ENCODE measurements at regions not wholly inside any gene's neighbourhood (a gene's known extent, or its start where the extent isn't known, plus 50 kb on each side); places are given as distances from the start of the nearest gene placed in this dataset.

DNA sequence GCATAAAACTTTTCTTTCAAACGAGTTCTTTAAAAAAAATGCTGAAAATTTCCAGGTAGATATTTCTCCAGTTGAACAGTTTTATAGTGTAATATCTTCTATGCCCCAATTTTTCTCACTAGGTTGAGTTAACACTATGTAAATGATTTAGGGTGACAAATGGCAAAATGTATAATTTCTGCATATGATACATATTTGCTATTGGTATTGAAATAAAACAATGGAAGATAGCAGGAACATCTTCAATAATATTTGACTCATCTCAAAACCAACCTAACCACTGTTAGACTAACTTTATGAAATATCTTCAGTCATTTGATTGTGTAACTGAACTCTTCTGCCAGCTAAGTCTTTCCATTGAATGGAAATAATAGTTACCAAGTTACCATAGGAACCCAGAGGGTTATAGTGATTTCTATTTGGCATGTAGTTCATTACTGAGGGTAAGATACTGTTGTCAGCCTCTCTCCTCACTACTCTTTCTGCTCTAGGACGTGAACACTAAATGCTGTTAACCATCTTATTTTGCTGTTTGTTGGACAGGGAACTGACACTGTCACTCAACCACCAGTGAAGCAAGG is 824.7 kb upstream of the NECTIN3 start (continued):
- TF ChIP-seq, protein P1, sequence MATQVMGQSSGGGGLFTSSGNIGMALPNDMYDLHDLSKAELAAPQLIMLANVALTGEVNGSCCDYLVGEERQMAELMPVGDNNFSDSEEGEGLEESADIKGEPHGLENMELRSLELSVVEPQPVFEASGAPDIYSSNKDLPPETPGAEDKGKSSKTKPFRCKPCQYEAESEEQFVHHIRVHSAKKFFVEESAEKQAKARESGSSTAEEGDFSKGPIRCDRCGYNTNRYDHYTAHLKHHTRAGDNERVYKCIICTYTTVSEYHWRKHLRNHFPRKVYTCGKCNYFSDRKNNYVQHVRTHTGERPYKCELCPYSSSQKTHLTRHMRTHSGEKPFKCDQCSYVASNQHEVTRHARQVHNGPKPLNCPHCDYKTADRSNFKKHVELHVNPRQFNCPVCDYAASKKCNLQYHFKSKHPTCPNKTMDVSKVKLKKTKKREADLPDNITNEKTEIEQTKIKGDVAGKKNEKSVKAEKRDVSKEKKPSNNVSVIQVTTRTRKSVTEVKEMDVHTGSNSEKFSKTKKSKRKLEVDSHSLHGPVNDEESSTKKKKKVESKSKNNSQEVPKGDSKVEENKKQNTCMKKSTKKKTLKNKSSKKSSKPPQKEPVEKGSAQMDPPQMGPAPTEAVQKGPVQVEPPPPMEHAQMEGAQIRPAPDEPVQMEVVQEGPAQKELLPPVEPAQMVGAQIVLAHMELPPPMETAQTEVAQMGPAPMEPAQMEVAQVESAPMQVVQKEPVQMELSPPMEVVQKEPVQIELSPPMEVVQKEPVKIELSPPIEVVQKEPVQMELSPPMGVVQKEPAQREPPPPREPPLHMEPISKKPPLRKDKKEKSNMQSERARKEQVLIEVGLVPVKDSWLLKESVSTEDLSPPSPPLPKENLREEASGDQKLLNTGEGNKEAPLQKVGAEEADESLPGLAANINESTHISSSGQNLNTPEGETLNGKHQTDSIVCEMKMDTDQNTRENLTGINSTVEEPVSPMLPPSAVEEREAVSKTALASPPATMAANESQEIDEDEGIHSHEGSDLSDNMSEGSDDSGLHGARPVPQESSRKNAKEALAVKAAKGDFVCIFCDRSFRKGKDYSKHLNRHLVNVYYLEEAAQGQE (IDR thresholded peaks at IDR 0.05; ENCODE audit: low read depth, low read length), result no peak
- TF ChIP-seq SREBF2 (IDR thresholded peaks at IDR 0.05; ENCODE audit: low read length) (no peak), BACH1 (IDR thresholded peaks at IDR 0.05; ENCODE audit: borderline replicate concordance) (no peak)

DNA sequence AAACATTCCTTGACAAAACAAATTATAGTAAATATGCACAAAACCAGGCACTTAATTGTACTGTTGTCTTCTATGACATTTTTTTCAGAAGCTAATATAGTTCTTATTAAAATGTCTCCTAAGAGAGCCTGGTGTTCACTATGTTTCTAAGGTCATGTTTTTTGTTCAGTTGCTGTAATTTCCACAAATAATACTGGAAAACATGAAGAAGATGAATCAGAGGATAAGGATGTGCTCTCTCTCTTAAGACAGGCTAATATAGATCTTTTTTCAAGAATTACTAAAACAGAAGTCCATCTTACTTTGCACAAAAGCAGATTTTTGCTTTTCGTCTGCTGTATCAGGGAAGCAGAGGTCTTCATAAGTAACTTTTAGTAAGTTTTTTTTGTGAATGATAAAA is 823.0 kb upstream of the NECTIN3 start:
- ATAC-seq, result no peak
- no peaks in the 10 kb centered on the region for H4K20me1 ChIP-seq (ENCODE audit: control insufficient read depth, insufficient read depth)
- H3K9me3 ChIP-seq (replicated peaks; ENCODE audit: control insufficient read depth, insufficient read depth, low read length), result no peaks in the 10 kb centered on the region
- H3K4me1 ChIP-seq (ENCODE audit: control insufficient read depth, insufficient read depth, low read length), result no peaks in the 10 kb centered on the region
- RAD21 ChIA-PET (ENCODE audit: unreplicated experiment), result no interaction called here
- FAIRE-seq, result no peak
- no peaks in the 10 kb centered on the region for H3K36me3 ChIP-seq (ENCODE audit: control insufficient read depth in 2 of 2, insufficient read depth in 2 of 2, low read length in 1 of 2)
- SMC1A ChIA-PET (ENCODE audit: uncharacterized antibody, unreplicated experiment), result no interaction called here
- no peak overlapping the region for H3K9ac ChIP-seq (ENCODE audit: control insufficient read depth, insufficient read depth, low read length)
- H3K4me2 ChIP-seq (ENCODE audit: control insufficient read depth, insufficient read depth), result no peak overlapping the region
- H3K27me3 ChIP-seq (replicated peaks in 1 of 2; ENCODE audit: control insufficient read depth in 2 of 2, insufficient read depth in 2 of 2, low read length in 1 of 2), result no peaks in the 10 kb centered on the region
- POLR2A ChIA-PET, result no interaction called here
- BruUV-seq (replicated peaks), result no TSS peak
- no peak for DNase-seq (ENCODE audit: low read depth, low spot score)
- H2AFZ ChIP-seq (ENCODE audit: control insufficient read depth, low read depth, low read length), result no peak overlapping the region
- WGBS (ENCODE audit: insufficient coverage, insufficient replicate concordance, low lambda C conversion rate, missing lambda C conversion rate), result 27% methylated on average over 1 of the region's 1 CpG
- CTCF ChIA-PET, result no interaction called here
- no peak overlapping the region for H3K4me3 ChIP-seq
- H3K79me2 ChIP-seq (ENCODE audit: control insufficient read depth, insufficient read depth, low read length), result no peaks in the 10 kb centered on the region
- H3K27ac ChIP-seq (ENCODE audit: control insufficient read depth, insufficient read depth), result no peak overlapping the region
- intact Hi-C loops (cut with micrococcal nuclease; ENCODE audit: unreplicated experiment) (no loop called here), in situ Hi-C loops (cut with MboI) (no loop called here)
- TF ChIP-seq MEF2A (IDR thresholded peaks at IDR 0.05; ENCODE audit: insufficient read depth, low read depth, low read length), result no peak
- TF ChIP-seq SPI1 (IDR thresholded peaks at IDR 0.05; ENCODE audit: borderline replicate concordance, insufficient read depth, low read depth, low read length), result no peak
- TF ChIP-seq CREB1 (IDR thresholded peaks at IDR 0.05; ENCODE audit: low read depth), result no peak
- no peak for TF ChIP-seq KLF5 (IDR thresholded peaks at IDR 0.05; ENCODE audit: partially characterized antibody)
- TF ChIP-seq, protein P2, sequence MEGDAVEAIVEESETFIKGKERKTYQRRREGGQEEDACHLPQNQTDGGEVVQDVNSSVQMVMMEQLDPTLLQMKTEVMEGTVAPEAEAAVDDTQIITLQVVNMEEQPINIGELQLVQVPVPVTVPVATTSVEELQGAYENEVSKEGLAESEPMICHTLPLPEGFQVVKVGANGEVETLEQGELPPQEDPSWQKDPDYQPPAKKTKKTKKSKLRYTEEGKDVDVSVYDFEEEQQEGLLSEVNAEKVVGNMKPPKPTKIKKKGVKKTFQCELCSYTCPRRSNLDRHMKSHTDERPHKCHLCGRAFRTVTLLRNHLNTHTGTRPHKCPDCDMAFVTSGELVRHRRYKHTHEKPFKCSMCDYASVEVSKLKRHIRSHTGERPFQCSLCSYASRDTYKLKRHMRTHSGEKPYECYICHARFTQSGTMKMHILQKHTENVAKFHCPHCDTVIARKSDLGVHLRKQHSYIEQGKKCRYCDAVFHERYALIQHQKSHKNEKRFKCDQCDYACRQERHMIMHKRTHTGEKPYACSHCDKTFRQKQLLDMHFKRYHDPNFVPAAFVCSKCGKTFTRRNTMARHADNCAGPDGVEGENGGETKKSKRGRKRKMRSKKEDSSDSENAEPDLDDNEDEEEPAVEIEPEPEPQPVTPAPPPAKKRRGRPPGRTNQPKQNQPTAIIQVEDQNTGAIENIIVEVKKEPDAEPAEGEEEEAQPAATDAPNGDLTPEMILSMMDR (IDR thresholded peaks at IDR 0.05 in 2 of 3, conservative IDR thresholded peaks at IDR 0.05 in 1 of 3; ENCODE audit: control insufficient read depth in 2 of 3, extremely low read depth in 1 of 3, insufficient read depth in 1 of 3, low read depth in 3 of 3, low read length in 3 of 3), result no peak
- no peak for TF ChIP-seq ATF7 (IDR thresholded peaks at IDR 0.05; ENCODE audit: low read depth)
- no peak for TF ChIP-seq PKNOX1 (IDR thresholded peaks at IDR 0.05)
- no peak for TF ChIP-seq RUNX3 (IDR thresholded peaks at IDR 0.05; ENCODE audit: low read length)
- TF ChIP-seq YY1 (IDR thresholded peaks at IDR 0.05; ENCODE audit: low read depth, low read length), result no peak
- TF ChIP-seq WRNIP1 (IDR thresholded peaks at IDR 0.05; ENCODE audit: borderline replicate concordance, low read depth, low read length), result no peak
- no peak for TF ChIP-seq YBX1 (IDR thresholded peaks at IDR 0.05)
- no peak for TF ChIP-seq JUNB (IDR thresholded peaks at IDR 0.05)
- TF ChIP-seq CHD4 (IDR thresholded peaks at IDR 0.05), result no peak

Data from GM12878 (cell line).